Adrenal gland (tissue), 5 donors: ENCODE measurements at regions not wholly inside any gene's neighbourhood (a gene's known extent, or its start where the extent isn't known, plus 50 kb on each side); places are given as distances from the start of the nearest gene placed in this dataset.

Experiments used
- POLR2A ChIP-seq, 2 donors: fragments of 450-650 bp; IDR thresholded peaks; one replicate each; pipeline ENCODE4 v1.6.1; 2017; ENCODE audit warnings: antibody characterized with exemption in 2 of 2, mild to moderate bottlenecking in 2 of 2, moderate library complexity in 1 of 2
- TF ChIP-seq, protein P1 (sequence below), 6 experiments: fragments of 450-650 bp in 4 of 6; fragments of 200-600 bp in 2 of 6; sonication (generic) in 1 of 6; IDR thresholded peaks; 1 replicate in 5 of 6; 2 replicates in 1 of 6; pipeline versions ENCODE4 v1.5.1 to v1.8.0; 2016 to 2021; ENCODE audit warnings: antibody characterized with exemption in 6 of 6, mild to moderate bottlenecking in 2 of 6, moderate library complexity in 1 of 6
- donor health status: DM: no; HTN: no; CAD: no.

DNA sequence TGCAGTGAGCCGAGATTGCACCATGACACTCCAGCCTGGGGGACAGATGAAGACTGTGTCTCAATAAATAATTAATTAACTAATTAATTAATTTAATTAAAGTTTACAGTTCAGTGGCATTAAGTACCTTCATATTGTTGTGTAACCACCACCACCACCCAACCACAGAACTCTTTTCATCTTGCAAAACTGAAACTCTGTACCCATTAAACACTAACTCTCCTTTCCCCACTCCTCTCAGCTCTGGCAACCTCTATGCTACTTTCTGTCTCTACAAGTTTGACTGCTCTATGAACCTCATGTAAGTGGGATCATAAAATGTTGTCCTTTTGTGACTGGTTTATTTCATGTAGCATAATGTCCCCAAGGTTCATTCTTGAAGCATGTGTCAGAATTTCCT, 259.3 kb upstream of the MDFIC2 start:
- TF ChIP-seq, protein P1, sequence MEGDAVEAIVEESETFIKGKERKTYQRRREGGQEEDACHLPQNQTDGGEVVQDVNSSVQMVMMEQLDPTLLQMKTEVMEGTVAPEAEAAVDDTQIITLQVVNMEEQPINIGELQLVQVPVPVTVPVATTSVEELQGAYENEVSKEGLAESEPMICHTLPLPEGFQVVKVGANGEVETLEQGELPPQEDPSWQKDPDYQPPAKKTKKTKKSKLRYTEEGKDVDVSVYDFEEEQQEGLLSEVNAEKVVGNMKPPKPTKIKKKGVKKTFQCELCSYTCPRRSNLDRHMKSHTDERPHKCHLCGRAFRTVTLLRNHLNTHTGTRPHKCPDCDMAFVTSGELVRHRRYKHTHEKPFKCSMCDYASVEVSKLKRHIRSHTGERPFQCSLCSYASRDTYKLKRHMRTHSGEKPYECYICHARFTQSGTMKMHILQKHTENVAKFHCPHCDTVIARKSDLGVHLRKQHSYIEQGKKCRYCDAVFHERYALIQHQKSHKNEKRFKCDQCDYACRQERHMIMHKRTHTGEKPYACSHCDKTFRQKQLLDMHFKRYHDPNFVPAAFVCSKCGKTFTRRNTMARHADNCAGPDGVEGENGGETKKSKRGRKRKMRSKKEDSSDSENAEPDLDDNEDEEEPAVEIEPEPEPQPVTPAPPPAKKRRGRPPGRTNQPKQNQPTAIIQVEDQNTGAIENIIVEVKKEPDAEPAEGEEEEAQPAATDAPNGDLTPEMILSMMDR (IDR thresholded peaks at IDR 0.05): no peak
- TF ChIP-seq POLR2A (IDR thresholded peaks at IDR 0.05): no peak
